Mesenchymal stem cell (in vitro differentiated cells and primary cell): ENCODE measurements at regions not wholly inside any gene's neighbourhood (a gene's known extent, or its start where the extent isn't known, plus 50 kb on each side); places are given as distances from the start of the nearest gene placed in this dataset.

ENCODE experiments used
- DNase-seq: peaks from one replicate; pipeline ENCODE4 v3.0.0-alpha.2; 2013
- H2AFZ ChIP-seq: one replicate; pipeline ENCODE4 v1.6.1; 2013; ENCODE audit warnings: low read depth, mild to moderate bottlenecking, control low read depth, inconsistent platforms, low read length, moderate library complexity
- H2AK5ac ChIP-seq: 2 replicates; pipeline ENCODE4 v1.6.1; 2013; ENCODE audit warnings: low read length, moderate library complexity, mild to moderate bottlenecking, inconsistent platforms; ENCODE audit not compliant: severe bottlenecking
- H2BK120ac ChIP-seq: one replicate; pipeline ENCODE4 v1.6.1; 2013; ENCODE audit warnings: low read depth, mild to moderate bottlenecking, inconsistent platforms, low read length, moderate library complexity
- H2BK12ac ChIP-seq, 2 experiments: one replicate each; pipeline ENCODE4 v1.6.1; 2013; ENCODE audit warnings: inconsistent platforms in 2 of 2, low read length in 2 of 2, mild to moderate bottlenecking in 2 of 2, moderate library complexity in 2 of 2, control low read depth in 1 of 2
- H2BK15ac ChIP-seq: one replicate; pipeline ENCODE4 v1.6.1; 2013; ENCODE audit warnings: mild to moderate bottlenecking, low read depth, inconsistent platforms; ENCODE audit not compliant: poor library complexity, severe bottlenecking
- H2BK5ac ChIP-seq: 2 replicates; pipeline ENCODE4 v1.6.1; 2013; ENCODE audit warnings: low read depth, mild to moderate bottlenecking, low read length, control low read depth, inconsistent platforms; ENCODE audit not compliant: poor library complexity, severe bottlenecking
- H3K14ac ChIP-seq, 2 experiments: one replicate each; pipeline ENCODE4 v1.6.1; 2013; ENCODE audit warnings: inconsistent platforms in 2 of 2, low read length in 2 of 2, control low read depth in 1 of 2, mild to moderate bottlenecking in 1 of 2, moderate library complexity in 1 of 2
- H3K18ac ChIP-seq, 2 experiments: one replicate each; pipeline ENCODE4 v1.6.1; 2013; ENCODE audit warnings: inconsistent platforms in 2 of 2, low read length in 2 of 2, control low read depth in 1 of 2, low read depth in 1 of 2, mild to moderate bottlenecking in 1 of 2
- H3K23ac ChIP-seq, 2 experiments: one replicate each; pipeline ENCODE4 v1.6.1; 2013; ENCODE audit warnings: inconsistent platforms in 2 of 2, low read length in 2 of 2, mild to moderate bottlenecking in 2 of 2, moderate library complexity in 2 of 2, control low read depth in 1 of 2
- H3K27ac ChIP-seq: 2 replicates; pipeline ENCODE4 v1.5.1; 2013; ENCODE audit warnings: mild to moderate bottlenecking, moderate library complexity, low read length, control low read depth, inconsistent platforms; ENCODE audit not compliant: poor library complexity, severe bottlenecking
- H3K27me3 ChIP-seq, 2 experiments: 2 replicates each; pipeline versions ENCODE4 v1.6.1 to v1.7.0; 2013; ENCODE audit warnings: low read length in 2 of 2, mild to moderate bottlenecking in 2 of 2, moderate library complexity in 2 of 2, control low read depth in 1 of 2, inconsistent platforms in 1 of 2; ENCODE audit not compliant: control insufficient read depth in 1 of 2, insufficient read depth in 1 of 2
- H3K36me3 ChIP-seq, 2 experiments: 2 replicates each; pipeline versions ENCODE4 v1.6.1 to v1.7.0; 2013; ENCODE audit warnings: low read length in 2 of 2, control low read depth in 1 of 2, inconsistent platforms in 1 of 2, low read depth in 1 of 2, mild to moderate bottlenecking in 1 of 2; ENCODE audit not compliant: insufficient read depth in 2 of 2, control insufficient read depth in 1 of 2
- H3K4ac ChIP-seq, 2 experiments: one replicate each; pipeline ENCODE4 v1.6.1; 2013; ENCODE audit warnings: inconsistent platforms in 2 of 2, low read length in 2 of 2, mild to moderate bottlenecking in 2 of 2, moderate library complexity in 2 of 2, control low read depth in 1 of 2, low read depth in 1 of 2
- H3K4me1 ChIP-seq: 2 replicates; pipeline ENCODE4 v1.6.1; 2013; ENCODE audit warnings: low read depth, low read length, control low read depth; ENCODE audit not compliant: control insufficient read depth, insufficient read depth
- H3K4me2 ChIP-seq: 2 replicates; pipeline ENCODE4 v1.6.1; 2013; ENCODE audit warnings: low read length, mild to moderate bottlenecking, inconsistent platforms; ENCODE audit not compliant: poor library complexity, severe bottlenecking
- H3K4me3 ChIP-seq, 2 experiments: 2 replicates each; pipeline versions ENCODE4 v1.5.1 to v1.7.0; 2013; ENCODE audit warnings: low read length in 2 of 2, mild to moderate bottlenecking in 2 of 2, control low read depth in 1 of 2, low read depth in 1 of 2; ENCODE audit not compliant: insufficient read depth in 1 of 2
- H3K79me1 ChIP-seq: replicated peaks from 2 replicates; pipeline ENCODE4 v1.6.1; 2013; ENCODE audit warnings: mild to moderate bottlenecking, control low read depth, low read length, inconsistent platforms; ENCODE audit not compliant: poor library complexity, severe bottlenecking
- H3K9ac ChIP-seq: 2 replicates; pipeline ENCODE4 v1.7.0; 2013; ENCODE audit warnings: mild to moderate bottlenecking, low read length, moderate library complexity
- H3K9me3 ChIP-seq: 2 replicates; pipeline ENCODE4 v1.7.0; 2013; ENCODE audit warnings: mild to moderate bottlenecking, low read length; ENCODE audit not compliant: control insufficient read depth
- H4K8ac ChIP-seq: one replicate; pipeline ENCODE4 v1.6.1; 2013; ENCODE audit warnings: inconsistent platforms, mild to moderate bottlenecking, low read length, moderate library complexity
- H4K91ac ChIP-seq: one replicate; pipeline ENCODE4 v1.6.1; 2013; ENCODE audit warnings: mild to moderate bottlenecking, low read length, inconsistent platforms
- WGBS: methylation state at CpG from one replicate; pipeline ENCODE4 v1.1.7; 2013; ENCODE audit warnings: mixed read lengths; 5-methylcytosine and 5-hydroxymethylcytosine counted together

DNA sequence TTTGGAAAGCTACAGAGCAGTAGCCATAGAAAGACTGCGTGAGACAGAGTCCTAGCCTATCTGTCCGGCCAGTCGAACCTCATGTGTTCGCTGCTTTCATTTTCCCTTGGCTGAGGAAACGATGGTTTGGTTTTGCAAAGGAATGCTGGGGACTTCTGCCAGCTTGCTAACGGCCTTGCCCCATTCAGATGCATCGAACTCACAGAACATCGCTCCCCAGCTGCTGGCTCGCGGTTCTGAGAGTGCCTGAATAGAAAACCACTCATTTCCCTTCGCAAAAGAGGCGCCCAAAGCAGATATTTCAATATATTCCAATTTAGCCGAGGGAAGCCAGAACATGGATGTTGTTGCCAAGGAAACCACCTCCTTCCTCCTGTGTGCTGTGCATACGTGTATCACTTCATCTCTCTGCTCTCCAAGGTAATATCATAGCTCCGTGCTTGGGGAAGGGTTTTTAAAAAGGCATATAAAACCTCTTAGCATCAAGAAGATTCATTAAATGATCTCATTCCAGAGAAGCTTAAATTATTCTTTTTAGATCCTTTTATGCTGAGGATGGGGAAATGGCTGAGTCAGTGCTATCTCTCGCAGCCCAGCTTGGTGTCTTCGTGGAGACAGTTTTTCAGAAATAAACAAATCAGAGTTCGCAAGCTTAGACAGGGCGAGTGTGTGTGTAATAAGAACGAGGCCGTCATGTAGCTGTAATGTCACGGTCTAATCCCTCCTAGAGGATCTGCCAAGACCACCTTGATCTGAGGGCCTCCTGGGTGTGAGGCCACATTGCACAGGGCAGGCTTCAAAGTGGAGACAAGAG is 215.2 kb downstream of the RPS24 start:
- Histone ChIP-seq H4K91ac (no peak overlapping the region), H2AK5ac (no peak overlapping the region), H3K4me2 (no peak overlapping the region), H3K27me3 (no peaks in the 10 kb centered on the region), H2BK120ac (no peak overlapping the region), H3K4me1 (peaks cover 4% of the 10 kb centered on the region), H3K9ac (peak overlapping the region; percentile 90), H2BK15ac (no peak overlapping the region), H3K4ac (no peak overlapping the region), H4K8ac (no peak overlapping the region), H3K4me3 (peak overlapping the region in 1 of 2 experiments; percentile 76), H3K23ac (peak overlapping the region in 1 of 2 experiments; percentile 6), H3K9me3 (no peaks in the 10 kb centered on the region), H2BK12ac (no peak overlapping the region), H2BK5ac (no peak overlapping the region), H3K27ac (no peak overlapping the region), H3K14ac (no peak overlapping the region), H3K36me3 (peaks cover 0 to 16% of the 10 kb centered on the region in 2 experiments), H3K79me1 (no peaks in the 10 kb centered on the region), H3K18ac (no peak overlapping the region), H2AFZ (no peak overlapping the region)
- DNase-seq: no peak
- WGBS: 84% methylated on average over 21 of the region's 22 CpGs

DNA sequence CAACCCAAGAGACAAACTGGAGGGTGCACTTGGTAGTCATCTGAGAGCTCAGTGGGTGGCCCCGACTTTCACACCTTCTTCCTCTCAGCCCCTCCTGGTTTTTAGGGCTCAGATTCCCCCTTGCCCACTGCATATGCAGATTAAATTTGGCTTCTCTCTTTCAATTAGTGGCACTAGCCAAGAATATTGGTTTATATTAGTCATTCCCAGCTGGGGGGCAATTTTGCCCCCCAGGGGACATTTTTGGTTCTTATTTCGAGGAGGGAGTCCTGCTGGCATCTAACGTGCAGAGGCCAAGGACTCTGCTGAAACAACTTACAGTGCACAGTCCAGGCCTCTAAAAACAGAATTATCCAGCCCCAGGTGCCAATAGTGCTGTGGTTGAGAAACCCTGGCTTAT is 216.0 kb downstream of the RPS24 start:
- Histone ChIP-seq H2AK5ac (no peak overlapping the region), H3K79me1 (no peaks in the 10 kb centered on the region), H3K18ac (no peak overlapping the region), H3K27ac (no peak overlapping the region), H3K27me3 (no peaks in the 10 kb centered on the region), H2BK15ac (no peak overlapping the region), H2BK120ac (no peak overlapping the region), H3K9me3 (no peaks in the 10 kb centered on the region), H3K36me3 (peaks cover 0 to 16% of the 10 kb centered on the region in 2 experiments), H3K9ac (peak overlapping the region; percentile 90), H3K4ac (no peak overlapping the region), H2BK5ac (no peak overlapping the region), H4K8ac (no peak overlapping the region), H3K4me3 (peak overlapping the region in 1 of 2 experiments; percentile 76), H3K23ac (no peak overlapping the region), H2BK12ac (peak overlapping the region in 1 of 2 experiments; percentile 13), H3K4me2 (no peak overlapping the region), H3K4me1 (peaks cover 5% of the 10 kb centered on the region), H4K91ac (no peak overlapping the region), H3K14ac (no peak overlapping the region), H2AFZ (no peak overlapping the region)
- no peak for DNase-seq
- WGBS: 80% methylated on average over 3 of the region's 3 CpGs

DNA sequence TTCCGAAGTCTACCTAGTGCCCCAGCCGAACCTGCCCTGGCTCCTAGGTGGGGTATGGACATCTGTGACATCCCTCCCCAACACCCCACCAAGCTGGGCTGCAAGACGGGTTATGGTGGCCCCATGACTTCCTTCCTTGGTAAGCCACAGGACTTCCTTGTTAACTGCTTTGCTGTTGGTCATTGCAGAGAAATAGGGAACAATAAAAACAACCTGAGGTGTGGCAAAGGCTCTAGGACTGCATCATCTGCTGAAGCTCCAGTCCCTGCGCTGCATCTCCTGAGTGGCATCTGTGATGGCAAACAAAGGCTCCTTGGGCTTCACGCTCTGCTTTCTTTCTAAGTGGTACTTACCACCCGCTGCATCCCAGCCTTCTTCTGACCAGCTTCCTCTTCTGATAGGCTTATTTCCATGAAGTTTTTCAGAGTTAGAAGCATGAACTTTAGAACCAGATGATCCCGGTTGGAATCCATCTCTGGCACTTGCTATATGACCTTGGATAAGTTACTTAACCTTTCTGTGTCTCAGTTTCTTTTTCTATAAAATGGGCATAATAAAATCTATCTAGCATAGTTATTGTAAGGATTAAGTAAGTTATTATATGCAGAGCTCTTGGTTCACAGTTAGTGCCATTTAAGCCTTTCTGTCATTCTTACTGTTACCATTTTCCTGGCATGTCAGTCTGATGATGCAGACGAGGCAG is 216.8 kb downstream of the RPS24 start:
- Histone ChIP-seq H3K4ac (no peak overlapping the region), H2BK15ac (no peak overlapping the region), H4K8ac (no peak overlapping the region), H3K23ac (no peak overlapping the region), H3K27ac (no peak overlapping the region), H3K4me1 (peaks cover 9% of the 10 kb centered on the region), H3K14ac (no peak overlapping the region), H3K9ac (no peak overlapping the region), H3K79me1 (no peaks in the 10 kb centered on the region), H2BK5ac (no peak overlapping the region), H4K91ac (no peak overlapping the region), H2AK5ac (no peak overlapping the region), H3K4me2 (no peak overlapping the region), H2AFZ (no peak overlapping the region), H3K4me3 (peak overlapping the region in 1 of 2 experiments; percentile 76), H3K27me3 (no peaks in the 10 kb centered on the region), H2BK12ac (no peak overlapping the region), H3K9me3 (no peaks in the 10 kb centered on the region), H3K18ac (no peak overlapping the region), H3K36me3 (peaks cover 0 to 16% of the 10 kb centered on the region in 2 experiments), H2BK120ac (no peak overlapping the region)
- 93% methylated on average over 7 of the region's 8 CpGs for WGBS
- no peak for DNase-seq

DNA sequence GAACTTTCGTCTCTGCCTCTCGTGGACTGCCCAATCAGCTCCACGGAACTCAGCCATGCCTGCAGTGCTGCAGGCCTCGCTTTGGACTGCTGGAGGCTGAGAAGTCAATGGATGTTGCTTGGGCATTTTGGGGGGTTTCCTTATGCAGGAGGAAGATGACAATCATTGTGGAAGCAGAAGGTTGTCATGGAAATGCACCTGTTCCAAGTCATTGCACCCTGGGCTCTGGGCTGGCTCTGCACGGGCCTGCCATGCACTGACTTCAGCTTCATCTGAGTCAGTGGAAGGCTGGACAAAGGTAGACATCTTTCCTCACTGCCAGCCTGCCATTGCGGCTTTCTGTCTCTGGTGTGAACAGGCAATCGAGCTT is 217.3 kb downstream of the RPS24 start:
- 94% methylated on average over 7 of the region's 7 CpGs for WGBS
- H3K23ac ChIP-seq: no peak overlapping the region
- H3K18ac ChIP-seq: no peak overlapping the region

More for the DNA sequence above, 217.3 kb downstream of the RPS24 start:
- Histone ChIP-seq H3K27me3 (no peaks in the 10 kb centered on the region), H2BK12ac (no peak overlapping the region), H3K9ac (no peak overlapping the region), H3K36me3 (peaks cover 0 to 16% of the 10 kb centered on the region in 2 experiments), H3K4me3 (peak overlapping the region in 1 of 2 experiments; percentile 76), H3K4me1 (peaks cover 14% of the 10 kb centered on the region), H2BK5ac (no peak overlapping the region), H3K79me1 (no peaks in the 10 kb centered on the region), H2BK15ac (no peak overlapping the region), H4K8ac (no peak overlapping the region), H3K4ac (no peak overlapping the region), H4K91ac (no peak overlapping the region), H3K27ac (no peak overlapping the region), H3K9me3 (no peaks in the 10 kb centered on the region), H2AFZ (no peak overlapping the region), H3K4me2 (no peak overlapping the region), H2AK5ac (no peak overlapping the region), H2BK120ac (no peak overlapping the region), H3K14ac (no peak overlapping the region)
- no peak for DNase-seq
